ENCODE measurements at regions not wholly inside any gene's neighbourhood (a gene's known extent, or its start where the extent isn't known, plus 50 kb on each side); places are given as distances from the start of the nearest gene placed in this dataset.

GRCh38 chr5:89932771-89933181 lies 476.8 kb downstream of the CETN3 start:
- DNase-seq (ENCODE audit: low read depth in 2 of 2), result peak in 1 of 2 donors; percentile 83

- DNase-seq (ENCODE audit: low read depth in 2 of 2), result peak; percentile 72 to 82
These were observed 478.8 kb downstream of the CETN3 start for GRCh38 chr5:89930591-89931392.

- DNase-seq (ENCODE audit: low read depth in 2 of 2), result no peak
These were observed 479.7 kb downstream of the CETN3 start for GRCh38 chr5:89929834-89930233.

GRCh38 chr5:89929173-89929572 lies 480.4 kb downstream of the CETN3 start:
- DNase-seq (ENCODE audit: low read depth in 2 of 2), result no peak

- no peak for DNase-seq (ENCODE audit: low read depth in 2 of 2)
These were observed 487.4 kb downstream of the CETN3 start for GRCh38 chr5:89922161-89922560.

GRCh38 chr5:89917112-89917511 lies 492.4 kb downstream of the CETN3 start:
- no peak for DNase-seq (ENCODE audit: low read depth in 2 of 2)

GRCh38 chr5:89916131-89916530 lies 493.4 kb downstream of the CETN3 start:
- no peak for DNase-seq (ENCODE audit: low read depth in 2 of 2)

- DNase-seq (ENCODE audit: low read depth in 2 of 2), result no peak
These were observed 500.7 kb downstream of the CETN3 start for GRCh38 chr5:89908876-89909275.

GRCh38 chr5:89904442-89904841 lies 505.1 kb downstream of the CETN3 start:
- no peak for DNase-seq (ENCODE audit: low read depth in 2 of 2)

- DNase-seq (ENCODE audit: low read depth in 2 of 2), result no peak
These were observed 507.6 kb downstream of the CETN3 start for GRCh38 chr5:89901983-89902382.

GRCh38 chr5:89901346-89901745 lies 508.2 kb downstream of the CETN3 start:
- no peak for DNase-seq (ENCODE audit: low read depth in 2 of 2)

- DNase-seq (ENCODE audit: low read depth in 2 of 2), result no peak
These were observed 509.2 kb downstream of the CETN3 start for GRCh38 chr5:89900346-89900745.

GRCh38 chr5:89899559-89899958 lies 510.0 kb downstream of the CETN3 start:
- no peak for DNase-seq (ENCODE audit: low read depth in 2 of 2)

- no peak for DNase-seq (ENCODE audit: low read depth in 2 of 2)
These were observed 516.0 kb downstream of the CETN3 start for GRCh38 chr5:89893546-89893945.

- no peak for DNase-seq (ENCODE audit: low read depth in 2 of 2)
These were observed 523.9 kb downstream of the CETN3 start for GRCh38 chr5:89885670-89886069.

- DNase-seq (ENCODE audit: low read depth in 2 of 2), result no peak
These were observed 525.6 kb downstream of the CETN3 start for GRCh38 chr5:89883967-89884366.

GRCh38 chr5:89878140-89879132 lies 531.1 kb downstream of the CETN3 start:
- DNase-seq (ENCODE audit: low read depth in 2 of 2), result peak; percentile 21 to 48

- no peak for DNase-seq (ENCODE audit: low read depth in 2 of 2)
These were observed 537.6 kb downstream of the CETN3 start for GRCh38 chr5:89871906-89872305.

- DNase-seq (ENCODE audit: low read depth in 2 of 2), result no peak
These were observed 540.2 kb downstream of the CETN3 start for GRCh38 chr5:89869346-89869745.

GRCh38 chr5:89866410-89866809 lies 543.1 kb downstream of the CETN3 start:
- no peak for DNase-seq (ENCODE audit: low read depth in 2 of 2)

GRCh38 chr5:89864941-89865340 lies 544.6 kb downstream of the CETN3 start:
- DNase-seq (ENCODE audit: low read depth in 2 of 2), result no peak

GRCh38 chr5:89857790-89858189 lies 551.8 kb downstream of the CETN3 start:
- DNase-seq (ENCODE audit: low read depth in 2 of 2), result no peak

Data from lung microvascular endothelial cell (primary cell).